Skeletal muscle tissue (tissue), 4 donors: ENCODE measurements at regions not wholly inside any gene's neighbourhood (a gene's known extent, or its start where the extent isn't known, plus 50 kb on each side); places are given as distances from the start of the nearest gene placed in this dataset. TPM values are rescaled to one million over a fixed set of nuclear protein-coding genes. Genes with fewer than 3 reads are reported as not detected.

ENCODE experiments used
- H3K27ac ChIP-seq: one replicate; pipeline ENCODE4 v1.7.0; 2013; ENCODE audit warnings: mild to moderate bottlenecking, low read depth, low read length, inconsistent platforms
- H3K27me3 ChIP-seq, 3 donors: one replicate each; pipeline ENCODE4 v1.7.0; 2013; ENCODE audit warnings: low read length in 3 of 3; ENCODE audit not compliant: control insufficient read depth in 3 of 3, insufficient read depth in 3 of 3
- H3K36me3 ChIP-seq, 3 donors: one replicate each; pipeline ENCODE4 v1.7.0; 2013; ENCODE audit warnings: low read length in 3 of 3; ENCODE audit not compliant: control insufficient read depth in 3 of 3, insufficient read depth in 3 of 3
- H3K4me1 ChIP-seq, 3 donors: one replicate each; pipeline ENCODE4 v1.7.0; 2013; ENCODE audit warnings: low read length in 3 of 3, mild to moderate bottlenecking in 3 of 3; ENCODE audit not compliant: control insufficient read depth in 3 of 3, insufficient read depth in 3 of 3
- H3K4me3 ChIP-seq, 3 donors: one replicate each; pipeline ENCODE4 v1.7.0; 2013; ENCODE audit warnings: low read length in 3 of 3
- H3K9ac ChIP-seq, 3 donors: one replicate each; pipeline ENCODE4 v1.7.0; 2013; ENCODE audit warnings: low read length in 3 of 3, mild to moderate bottlenecking in 3 of 3, moderate library complexity in 2 of 3, low read depth in 1 of 3
- H3K9me3 ChIP-seq, 3 donors: one replicate each; pipeline ENCODE4 v1.7.0; 2013; ENCODE audit warnings: low read length in 3 of 3; ENCODE audit not compliant: control insufficient read depth in 3 of 3
- small RNA-seq: library from RNA; depleted of rRNA; stranded (forward); fragments of <200 nt; gene quantifications from one replicate; pipeline ENCODE3, GENCODE V24; 2014
- donor health status: Osteomylitis.

DNA sequence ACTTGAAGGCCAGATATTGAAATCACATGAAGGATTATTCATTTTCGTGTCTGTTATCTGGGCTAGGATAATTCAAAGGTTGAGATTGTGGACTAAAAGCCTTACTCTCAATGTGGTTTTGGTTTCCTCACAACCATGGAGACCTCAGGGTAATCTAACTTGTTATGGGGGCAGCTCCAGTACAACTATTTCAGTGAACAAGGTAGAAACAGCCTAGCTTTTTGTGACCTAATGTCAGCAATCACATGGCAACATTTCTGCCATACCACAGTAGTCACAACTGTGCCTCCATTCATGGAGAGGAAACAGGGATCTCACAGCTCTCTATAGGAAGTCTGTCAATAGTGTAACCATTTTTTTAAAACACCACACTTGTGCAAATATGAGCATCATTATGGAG lies 62.4 kb upstream of the RARB start:
- Histone ChIP-seq H3K4me1 (no peaks in the 10 kb centered on the region), H3K4me3 (no peak overlapping the region), H3K9ac (no peak overlapping the region), H3K9me3 (no peaks in the 10 kb centered on the region), H3K36me3 (no peaks in the 10 kb centered on the region), H3K27me3 (no peaks in the 10 kb centered on the region), H3K27ac (no peak overlapping the region)

DNA sequence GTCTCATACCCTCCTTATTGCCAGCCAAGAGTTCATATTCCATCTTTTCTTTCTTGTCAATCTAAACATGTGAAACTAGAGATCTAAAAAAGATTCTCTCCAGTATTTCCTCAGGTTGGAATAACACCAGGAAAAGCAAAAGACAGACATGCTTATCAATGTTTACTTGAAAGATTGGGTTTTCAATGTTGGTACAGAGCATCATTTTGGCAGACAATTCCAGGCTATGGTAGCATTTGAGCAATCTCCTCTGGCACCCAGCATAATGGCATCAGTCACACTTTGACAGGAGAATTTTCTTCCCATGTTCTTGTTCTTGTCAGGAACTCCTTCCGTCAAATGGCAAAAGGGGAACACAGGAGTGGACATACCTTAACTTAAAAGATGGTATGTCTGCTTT lies 61.0 kb upstream of the RARB start:
- Histone ChIP-seq H3K36me3 (no peaks in the 10 kb centered on the region), H3K9me3 (no peaks in the 10 kb centered on the region), H3K4me1 (no peaks in the 10 kb centered on the region), H3K27ac (no peak overlapping the region), H3K4me3 (no peak overlapping the region), H3K9ac (no peak overlapping the region), H3K27me3 (no peaks in the 10 kb centered on the region)

DNA sequence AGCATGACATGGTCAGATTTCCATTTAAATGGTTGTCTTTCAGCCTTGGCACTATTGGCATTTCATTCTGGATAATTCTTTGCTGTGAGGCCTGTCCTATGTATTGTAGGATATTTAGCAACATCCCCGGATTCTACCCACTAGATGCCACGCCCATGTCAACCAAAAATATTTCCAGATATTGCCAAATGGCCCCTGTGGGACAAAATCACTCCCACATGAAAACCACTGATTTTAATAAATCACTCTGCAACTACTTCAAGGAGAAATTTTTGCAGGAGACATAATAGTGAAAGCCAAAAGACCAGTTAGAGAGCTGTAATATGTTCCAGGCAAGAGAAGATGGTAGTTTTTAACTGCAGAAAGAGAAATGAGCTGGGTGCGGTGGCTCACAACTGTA lies 55.9 kb upstream of the RARB start:
- Histone ChIP-seq H3K27me3 (no peaks in the 10 kb centered on the region), H3K9me3 (no peaks in the 10 kb centered on the region), H3K27ac (no peak overlapping the region), H3K9ac (no peak overlapping the region), H3K4me1 (no peaks in the 10 kb centered on the region), H3K4me3 (no peak overlapping the region), H3K36me3 (no peaks in the 10 kb centered on the region)

DNA sequence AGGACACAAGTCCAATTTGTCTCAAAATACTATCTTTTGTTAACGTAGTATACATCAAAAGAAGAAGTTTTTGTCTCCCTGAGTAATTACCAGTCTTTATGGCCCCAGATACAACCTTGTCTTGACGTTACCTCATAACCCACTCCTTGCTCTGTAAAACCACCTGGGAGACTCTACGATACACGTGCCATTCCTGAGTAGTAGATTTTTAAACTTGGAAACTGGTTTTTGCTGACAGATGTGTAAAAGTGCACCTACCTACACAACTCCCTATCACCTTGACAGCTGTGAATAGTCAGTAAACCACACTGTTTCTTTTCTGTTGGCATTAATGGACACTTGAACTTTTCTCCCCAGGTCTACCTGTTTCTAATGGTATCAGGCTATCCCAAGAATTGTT lies 51.7 kb upstream of the RARB start:
- Histone ChIP-seq H3K9ac (no peak overlapping the region), H3K9me3 (no peaks in the 10 kb centered on the region), H3K27me3 (no peaks in the 10 kb centered on the region), H3K4me3 (no peak overlapping the region), H3K4me1 (no peaks in the 10 kb centered on the region), H3K27ac (no peak overlapping the region), H3K36me3 (no peaks in the 10 kb centered on the region)

DNA sequence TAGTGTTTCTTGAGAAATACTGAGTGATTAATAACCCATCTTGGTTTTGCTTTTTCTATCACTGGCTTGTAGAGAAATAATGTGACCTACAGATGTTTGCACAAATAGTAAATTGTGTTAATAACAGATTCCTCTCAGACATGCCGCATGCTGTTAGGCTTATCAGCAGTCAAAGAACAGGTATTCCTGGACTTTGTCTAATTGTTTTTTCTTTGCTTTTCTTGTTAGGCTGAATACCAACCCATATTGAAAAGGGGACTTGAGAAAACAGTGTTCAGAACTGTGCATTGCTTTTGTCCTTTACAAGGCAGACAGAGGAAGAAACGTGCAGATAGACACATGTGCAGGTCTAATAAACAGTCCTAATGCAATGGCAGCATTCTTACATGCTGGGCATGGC lies 51.0 kb upstream of the RARB start:
- Histone ChIP-seq H3K4me3 (no peak overlapping the region), H3K9ac (no peak overlapping the region), H3K4me1 (no peaks in the 10 kb centered on the region), H3K27ac (no peak overlapping the region), H3K9me3 (no peaks in the 10 kb centered on the region), H3K27me3 (no peaks in the 10 kb centered on the region), H3K36me3 (no peaks in the 10 kb centered on the region)

Small RNA genes lying in the stretch of these regions (small RNA-seq; reads per million reads assigned to genes)
- gene RN7SL216P (not detected), gene RNA5SP125 (not detected), gene RNA5SP126 (not detected)
